H1 (cell line): ENCODE measurements at regions not wholly inside any gene's neighbourhood (a gene's known extent, or its start where the extent isn't known, plus 50 kb on each side); places are given as distances from the start of the nearest gene placed in this dataset.

Experiments
- CTCF ChIA-PET: fragments of 300-600 bp; sonication (Branson Sonifier 250); formaldehyde crosslinking; loops from one replicate; lab custom pipeline; 2021; ENCODE audit not compliant: partially characterized antibody; lab: Charles Lee
- POLR2A ChIA-PET: fragments of 300-600 bp; sonication (Branson Sonifier 250); formaldehyde crosslinking; loops from one replicate; lab custom pipeline; 2021; ENCODE audit warnings: inconsistent platforms; ENCODE audit not compliant: partially characterized antibody; lab: Charles Lee
- DNase-seq, 2 experiments: peaks; one replicate each; pipeline versions ENCODE4 v3.0.0 to v3.0.0-alpha.2; 2010 to 2022; ENCODE audit warnings: low spot score in 2 of 2, low read depth in 1 of 2, mixed read lengths in 1 of 2
- FAIRE-seq: peaks from 2 replicates; lab custom pipeline; 2011; peaks lifted over from hg19 to GRCh38; lab: Jason Lieb, UNC
- H2AFZ ChIP-seq: 2 replicates; pipeline ENCODE4 v1.8.1; 2012; ENCODE audit warnings: low read length, inconsistent platforms
- H2AK5ac ChIP-seq: 2 replicates; pipeline ENCODE4 v1.6.1; 2013; ENCODE audit warnings: low read depth, low read length
- H2BK120ac ChIP-seq: replicated peaks from 2 replicates; pipeline ENCODE3; 2013; ENCODE audit warnings: low read depth, low read length, inconsistent platforms
- H2BK12ac ChIP-seq: 2 replicates; pipeline ENCODE4 v1.6.1; 2013; ENCODE audit warnings: low read depth, low read length
- H2BK15ac ChIP-seq: 2 replicates; pipeline ENCODE4 v1.6.1; 2013; ENCODE audit warnings: low read length
- H2BK20ac ChIP-seq: 2 replicates; pipeline ENCODE4 v1.6.1; 2013; ENCODE audit warnings: low read length
- H2BK5ac ChIP-seq: 2 replicates; pipeline ENCODE4 v1.6.1; 2013; ENCODE audit warnings: low read depth, low read length
- H3K14ac ChIP-seq: 2 replicates; pipeline ENCODE4 v1.6.1; 2013; ENCODE audit warnings: inconsistent platforms; ENCODE audit not compliant: insufficient read length
- H3K18ac ChIP-seq: 2 replicates; pipeline ENCODE4 v1.6.1; 2013; ENCODE audit warnings: low read length; ENCODE audit errors: extremely low read depth
- H3K23ac ChIP-seq: 2 replicates; pipeline ENCODE4 v1.6.1; 2013; ENCODE audit warnings: inconsistent platforms; ENCODE audit not compliant: insufficient read length
- H3K23me2 ChIP-seq: 2 replicates; pipeline ENCODE4 v1.6.1; 2013; ENCODE audit warnings: low read depth, low read length
- H3K27ac ChIP-seq: 2 replicates; pipeline ENCODE4 v1.6.1; 2011; ENCODE audit warnings: low read depth, low read length, inconsistent platforms
- H3K27me3 ChIP-seq, 4 experiments: replicated peaks in 1 of 4; 1 replicate in 1 of 4; 2 replicates in 3 of 4; pipeline versions ENCODE4 v1.6.1 to v1.8.1; 2011 to 2013; ENCODE audit warnings: low read length in 3 of 4, mild to moderate bottlenecking in 3 of 4, inconsistent platforms in 2 of 4, mixed read lengths in 2 of 4, moderate library complexity in 1 of 4; ENCODE audit not compliant: control insufficient read depth in 3 of 4, insufficient read depth in 3 of 4; ENCODE audit errors: extremely low read depth in 1 of 4
- H3K36me3 ChIP-seq, 4 experiments: 2 replicates each; pipeline versions ENCODE4 v1.6.1 to v1.8.1; 2011 to 2013; ENCODE audit warnings: mild to moderate bottlenecking in 4 of 4, low read length in 3 of 4, moderate library complexity in 2 of 4, control low read depth in 1 of 4, inconsistent platforms in 1 of 4; ENCODE audit not compliant: insufficient read depth in 4 of 4, control insufficient read depth in 2 of 4
- H3K4ac ChIP-seq: replicated peaks from 2 replicates; pipeline ENCODE3; 2013; ENCODE audit warnings: low read length, low read depth, mixed read lengths, inconsistent platforms; ENCODE audit not compliant: insufficient read length
- H3K4me1 ChIP-seq, 4 experiments: replicated peaks in 1 of 4; 1 replicate in 1 of 4; 2 replicates in 3 of 4; pipeline versions ENCODE4 v1.6.1 to v1.8.1; 2011 to 2013; ENCODE audit warnings: low read length in 3 of 4, inconsistent platforms in 2 of 4, mixed read lengths in 1 of 4; ENCODE audit not compliant: insufficient read depth in 4 of 4, control insufficient read depth in 3 of 4
- H3K4me2 ChIP-seq, 2 experiments: 2 replicates each; pipeline versions ENCODE4 v1.6.1 to v1.8.1; 2011 to 2013; ENCODE audit warnings: low read depth in 2 of 2, low read length in 2 of 2, control low read depth in 1 of 2, inconsistent platforms in 1 of 2, mild to moderate bottlenecking in 1 of 2; ENCODE audit not compliant: insufficient read depth in 1 of 2
- H3K4me3 ChIP-seq, 4 experiments: fragments of 200-600, 300-600 bp in 1 of 4; sonication (generic), shearing (Covaris generic), sonication (Bioruptor Twin) in 1 of 4; 2 replicates each; pipeline versions ENCODE4 v1.5.1 to v1.8.1; 2011 to 2016; ENCODE audit warnings: low read length in 4 of 4, low read depth in 3 of 4, control low read depth in 2 of 4, inconsistent platforms in 2 of 4, mild to moderate bottlenecking in 2 of 4, mixed read lengths in 1 of 4, moderate library complexity in 1 of 4; ENCODE audit not compliant: insufficient read depth in 2 of 4; ENCODE audit errors: extremely low read depth in 1 of 4
- H3K56ac ChIP-seq: replicated peaks from 2 replicates; pipeline ENCODE3; 2013; ENCODE audit warnings: low read depth, mild to moderate bottlenecking, mixed read lengths, low read length, inconsistent platforms; ENCODE audit not compliant: insufficient read length
- H3K79me1 ChIP-seq: 2 replicates; pipeline ENCODE4 v1.6.1; 2013; ENCODE audit warnings: low read depth, low read length, control low read depth
- H3K79me2 ChIP-seq, 2 experiments: 2 replicates each; pipeline versions ENCODE4 v1.6.1 to v1.8.1; 2012 to 2013; ENCODE audit warnings: low read length in 2 of 2, mild to moderate bottlenecking in 2 of 2, inconsistent platforms in 1 of 2; ENCODE audit not compliant: insufficient read depth in 2 of 2, control insufficient read depth in 1 of 2
- H3K9ac ChIP-seq, 4 experiments: replicated peaks in 1 of 4; 1 replicate in 1 of 4; 2 replicates in 3 of 4; pipeline versions ENCODE4 v1.6.1 to v1.8.1; 2011 to 2013; ENCODE audit warnings: low read depth in 3 of 4, low read length in 3 of 4, control low read depth in 2 of 4, mild to moderate bottlenecking in 2 of 4, moderate library complexity in 2 of 4, inconsistent platforms in 1 of 4; ENCODE audit errors: extremely low read depth in 1 of 4
- H3K9me3 ChIP-seq, 2 experiments: 2 replicates each; pipeline versions ENCODE4 v1.6.1 to v1.8.1; 2012 to 2013; ENCODE audit warnings: mild to moderate bottlenecking in 2 of 2, moderate library complexity in 2 of 2, control low read depth in 1 of 2, inconsistent platforms in 1 of 2, low read depth in 1 of 2, low read length in 1 of 2, mixed read lengths in 1 of 2; ENCODE audit not compliant: insufficient read depth in 2 of 2
- H4K20me1 ChIP-seq, 2 experiments: replicated peaks in 1 of 2; 2 replicates each; pipeline versions ENCODE3 to v1.8.1; 2011 to 2013; ENCODE audit warnings: inconsistent platforms in 2 of 2, low read length in 2 of 2, mild to moderate bottlenecking in 1 of 2; ENCODE audit not compliant: insufficient read depth in 2 of 2, control insufficient read depth in 1 of 2
- H4K5ac ChIP-seq: 2 replicates; pipeline ENCODE4 v1.6.1; 2013; ENCODE audit warnings: low read length, low read depth, mixed read lengths, inconsistent platforms; ENCODE audit not compliant: insufficient read length
- H4K8ac ChIP-seq: 2 replicates; pipeline ENCODE4 v1.8.0; 2013; ENCODE audit warnings: mild to moderate bottlenecking, moderate library complexity, low read length, inconsistent platforms; ENCODE audit not compliant: insufficient read depth; ENCODE audit errors: extremely low read depth
- H4K91ac ChIP-seq: replicated peaks from 2 replicates; pipeline ENCODE3; 2013; ENCODE audit warnings: low read length, mixed read lengths, inconsistent platforms; ENCODE audit not compliant: insufficient read length
- MAFK ChIP-seq: IDR thresholded peaks from 2 replicates; pipeline ENCODE4 v1.6.1; 2012; ENCODE audit warnings: low read depth, mild to moderate bottlenecking, improper control_type of control experiment, low read length
- ZNF274 ChIP-seq: IDR thresholded peaks from 2 replicates; pipeline ENCODE4 v1.7.0; 2012; ENCODE audit warnings: low read length, borderline replicate concordance; ENCODE audit errors: extremely low read depth
- WGBS, 2 experiments: shearing (Covaris generic) in 1 of 2; methylation state at CpG; one replicate each; pipeline versions ENCODE4 v1.1.6 to v1.1.7; 2013 to 2015; ENCODE audit warnings: low lambda C conversion rate in 2 of 2, mixed read lengths in 2 of 2, inconsistent platforms in 1 of 2, low coverage in 1 of 2, missing lambda C conversion rate in 1 of 2; ENCODE audit not compliant: insufficient replicate concordance in 2 of 2, insufficient coverage in 1 of 2, insufficient read length in 1 of 2; ENCODE audit errors: extremely low coverage in 1 of 2, missing lambda C conversion rate in 1 of 2; 5-methylcytosine and 5-hydroxymethylcytosine counted together

DNA sequence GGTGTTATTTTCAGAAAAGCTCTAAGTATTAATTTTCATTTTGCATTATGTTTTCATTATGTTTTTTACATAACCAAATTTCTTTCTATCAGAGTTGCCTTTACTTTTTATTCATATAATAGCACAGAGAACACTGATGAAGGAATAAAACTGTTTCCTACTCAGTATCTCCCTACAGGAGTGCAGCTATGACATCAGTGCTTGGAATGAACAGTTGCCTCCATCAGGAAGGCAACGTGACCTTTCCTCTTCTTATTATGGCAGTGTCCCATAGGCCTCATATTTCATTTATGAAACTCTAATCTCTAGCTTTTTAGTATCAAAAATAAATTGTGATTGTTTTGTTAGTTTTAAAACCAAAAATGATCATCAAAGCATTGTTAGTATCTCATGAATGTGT is 712.8 kb downstream of the CD109 start:
- Histone ChIP-seq H3K9ac (no peak overlapping the region), H3K18ac (no peak overlapping the region), H4K91ac (no peak overlapping the region), H3K4ac (no peak overlapping the region), H3K79me1 (no peaks in the 10 kb centered on the region), H3K4me1 (no peaks in the 10 kb centered on the region), H3K27ac (no peak overlapping the region), H3K4me2 (no peak overlapping the region), H2BK12ac (no peak overlapping the region), H2BK120ac (no peak overlapping the region), H2AK5ac (no peak overlapping the region), H3K14ac (no peak overlapping the region), H2AFZ (no peak overlapping the region), H3K9me3 (no peaks in the 10 kb centered on the region), H3K79me2 (no peaks in the 10 kb centered on the region), H2BK5ac (no peak overlapping the region), H2BK15ac (no peak overlapping the region), H3K27me3 (no peaks in the 10 kb centered on the region), H4K5ac (no peak overlapping the region), H3K56ac (no peak overlapping the region), H3K4me3 (no peak overlapping the region), H4K20me1 (no peaks in the 10 kb centered on the region), H3K23ac (no peak overlapping the region), H2BK20ac (no peak overlapping the region), H4K8ac (no peak overlapping the region), H3K36me3 (no peaks in the 10 kb centered on the region), H3K23me2 (no peaks in the 10 kb centered on the region)
- DNase-seq: no peak
- ChIA-PET POLR2A (interaction anchor here (0.6 kb wide), 1 partner anchor 209 kb away, joined by 3 read pairs; no protein-coding TSS in a partner anchor), CTCF (interaction anchor here (0.7 to 2.5 kb wide), 15 partner anchors 9 to 803 kb away, joined by 3 to 17 read pairs (median 4); partner anchors contain the start of gene COL12A1)
- 63% methylated on average over 1 of the region's 1 CpG; no CpG with 5 or more reads in 1 of the 2 experiments for whole genome bisulfite sequencing, 2 experiments
- FAIRE-seq: no peak
- TF ChIP-seq ZNF274 (no peak), MAFK (no peak)
